Suppressor macrophage (primary cell): ENCODE measurements at regions not wholly inside any gene's neighbourhood (a gene's known extent, or its start where the extent isn't known, plus 50 kb on each side); places are given as distances from the start of the nearest gene placed in this dataset.
"Not testable (repeated sequence)": the region's sequence is repeated elsewhere in the genome, so short reads cannot be mapped to it uniquely, and the experiment has no call there.

Source experiments
- DNase-seq, 4 experiments: peaks; one replicate each; pipeline ENCODE4 v3.0.0-alpha.2; 2020 to 2022

DNA sequence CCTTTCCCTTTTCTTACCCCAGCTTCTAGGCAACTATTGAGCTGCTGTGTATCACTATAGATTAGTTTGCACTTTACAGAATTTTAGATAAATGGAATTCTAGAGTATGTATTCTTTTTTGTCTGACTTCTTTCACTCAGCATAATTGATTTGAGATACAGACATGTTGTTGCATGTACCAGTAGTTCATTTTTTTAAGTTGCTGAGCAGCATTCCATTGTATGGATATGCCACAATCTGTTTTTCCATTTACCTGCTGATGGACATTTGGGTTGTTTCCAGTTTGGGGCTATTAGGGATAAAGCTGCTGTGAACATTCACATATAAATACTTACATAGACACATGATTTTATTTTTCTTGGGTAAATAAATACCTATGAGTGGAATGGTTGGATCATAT is 135.7 kb downstream of the IGF1 start:
- DNase-seq = no peak

DNA sequence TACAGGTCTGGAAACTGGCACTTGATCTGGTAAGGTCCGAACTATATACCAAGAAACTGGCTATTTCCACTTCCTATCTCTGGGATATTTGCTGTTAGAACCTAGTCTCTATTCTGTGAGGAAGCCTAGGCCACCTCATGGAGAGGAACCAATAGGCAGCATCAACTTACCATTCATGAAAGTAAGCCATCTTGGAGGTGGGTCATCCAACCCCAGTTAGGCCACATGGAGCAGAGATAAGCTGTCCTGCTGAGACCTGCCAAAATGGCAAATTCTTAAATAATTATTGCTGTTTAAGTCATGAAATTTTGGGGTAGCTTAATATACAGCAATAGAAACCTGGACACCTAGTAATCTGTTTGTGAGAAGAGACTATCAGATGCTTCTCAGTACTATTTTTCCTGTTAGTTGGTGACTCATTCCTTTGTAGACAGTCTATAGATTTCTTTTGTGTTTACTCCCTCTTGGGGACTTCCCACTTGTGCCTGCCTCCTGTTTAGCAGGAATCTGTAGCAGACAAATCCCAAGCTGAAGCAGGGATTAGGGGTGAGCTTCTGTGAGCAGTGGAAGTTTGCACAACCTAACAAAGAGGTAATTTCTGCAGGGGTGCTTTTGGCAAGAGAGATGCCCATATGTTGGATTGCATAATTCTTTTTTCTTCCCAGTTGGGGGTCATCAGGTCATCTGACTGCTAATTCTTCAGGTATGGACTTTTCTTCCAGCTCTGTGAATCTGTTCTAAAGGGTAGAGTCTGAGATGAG is 136.8 kb downstream of the IGF1 start:
- no peak for DNase-seq

DNA sequence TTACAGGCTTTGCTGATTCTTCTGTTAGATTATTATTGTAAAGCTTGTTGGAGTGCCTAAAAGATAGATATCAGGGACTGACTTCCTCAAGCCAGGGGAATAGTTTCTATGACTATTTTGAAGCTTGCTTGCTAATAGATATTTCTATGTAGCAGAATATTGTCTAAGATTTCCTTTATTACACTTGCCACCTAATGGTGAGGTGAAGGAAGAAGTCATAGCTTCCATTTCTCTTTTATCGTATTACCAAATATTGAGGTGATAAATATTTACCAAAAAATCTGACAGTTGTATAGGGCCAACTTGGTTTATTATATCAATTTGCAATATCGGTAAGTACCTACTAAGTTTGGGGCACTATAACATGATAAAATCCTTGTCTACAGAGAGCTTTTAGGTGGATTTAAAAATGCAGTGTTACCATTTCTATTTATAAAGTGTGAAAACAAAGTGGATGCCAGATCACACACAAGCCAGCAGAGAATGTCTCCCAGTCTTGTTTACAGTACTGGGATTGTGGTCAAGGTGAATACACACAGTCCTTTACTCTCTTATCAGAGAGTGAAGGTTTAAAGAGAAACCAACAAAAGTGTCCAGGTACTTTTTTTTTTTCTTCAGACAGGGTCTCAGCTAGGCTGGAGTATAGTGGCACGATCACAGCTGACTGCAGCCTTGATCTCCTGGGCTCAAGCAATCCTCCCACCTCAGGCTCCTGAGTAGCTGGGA is 137.9 kb downstream of the IGF1 start:
- DNase-seq = no peak

DNA sequence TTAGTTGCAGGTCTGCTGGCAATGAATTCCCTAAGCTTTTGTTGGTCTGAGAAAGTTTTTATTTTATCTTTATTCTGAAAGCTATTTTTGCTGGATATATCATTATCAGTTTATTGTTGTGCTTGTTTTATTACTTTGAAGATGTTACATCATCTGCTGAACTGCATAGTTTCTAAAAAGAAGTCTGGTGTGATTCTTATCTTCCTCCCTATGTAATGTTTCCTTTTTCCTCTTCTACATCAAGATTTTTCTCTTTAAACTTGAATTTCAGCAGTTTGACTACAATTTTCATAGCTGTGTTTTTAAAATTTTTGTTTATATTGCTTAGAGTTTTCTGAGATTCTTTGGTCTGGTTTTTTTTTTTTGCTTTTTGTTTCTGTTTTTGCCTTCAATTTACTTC is 137.1 kb upstream of the PMCH start:
- no peak for DNase-seq

DNA sequence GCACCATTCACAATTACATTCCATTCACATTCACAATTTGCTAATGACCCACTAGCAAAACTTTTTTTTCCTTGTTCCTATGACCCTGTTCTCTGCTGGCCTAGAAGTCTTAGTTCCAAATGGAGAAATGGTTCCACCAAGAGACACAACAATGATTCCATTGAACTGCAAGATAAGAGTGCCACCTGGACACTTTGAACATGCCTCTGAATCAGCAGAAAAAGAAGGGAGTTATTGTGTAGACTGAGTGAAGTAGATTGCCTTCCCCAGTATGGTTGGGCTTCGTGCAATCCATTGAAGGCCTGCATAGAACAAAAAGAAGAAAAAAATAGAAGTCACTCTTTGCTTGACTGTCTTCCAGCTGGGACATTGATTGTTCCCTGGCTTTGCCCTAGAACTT is 133.8 kb upstream of the PMCH start:
- DNase-seq = no peak

DNA sequence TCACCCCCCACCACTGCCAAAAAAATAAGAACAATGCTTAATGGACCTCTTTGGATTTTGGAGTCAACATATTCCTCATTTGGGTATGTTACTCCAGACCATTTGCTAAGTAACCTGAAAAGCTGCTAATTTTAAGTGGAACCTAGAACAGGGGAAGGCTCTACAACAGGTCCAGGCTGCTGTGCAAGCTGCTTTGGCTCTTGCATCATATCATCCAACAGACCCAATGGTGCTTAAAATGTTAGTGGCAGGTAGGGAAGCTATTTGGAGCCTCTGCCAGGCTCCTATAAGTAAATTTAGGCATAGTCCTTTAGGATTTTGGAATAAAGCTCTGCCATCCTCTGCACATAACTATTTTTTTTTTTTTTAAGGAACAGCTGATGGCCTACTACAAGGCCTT is 132.2 kb upstream of the PMCH start:
- DNase-seq = no peak

DNA sequence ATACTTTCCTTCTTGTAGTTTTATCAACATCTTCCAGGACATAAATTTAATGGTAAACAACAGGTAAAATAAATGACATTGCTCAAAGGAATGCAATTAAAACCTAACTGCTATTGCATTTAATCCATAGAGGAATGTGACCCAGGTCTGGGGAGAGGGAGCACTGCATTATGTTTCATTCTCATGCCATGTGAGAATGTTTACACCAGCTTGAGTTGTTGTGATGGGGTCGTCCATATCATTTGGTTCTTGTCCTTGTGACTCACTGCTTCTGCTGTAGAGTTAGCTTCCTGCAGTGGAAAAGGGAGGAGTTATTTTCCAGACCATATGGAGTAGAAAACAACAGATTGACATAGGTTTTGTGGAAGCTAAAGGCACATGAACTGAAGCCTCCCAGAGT is 129.3 kb upstream of the PMCH start:
- no peak for DNase-seq

DNA sequence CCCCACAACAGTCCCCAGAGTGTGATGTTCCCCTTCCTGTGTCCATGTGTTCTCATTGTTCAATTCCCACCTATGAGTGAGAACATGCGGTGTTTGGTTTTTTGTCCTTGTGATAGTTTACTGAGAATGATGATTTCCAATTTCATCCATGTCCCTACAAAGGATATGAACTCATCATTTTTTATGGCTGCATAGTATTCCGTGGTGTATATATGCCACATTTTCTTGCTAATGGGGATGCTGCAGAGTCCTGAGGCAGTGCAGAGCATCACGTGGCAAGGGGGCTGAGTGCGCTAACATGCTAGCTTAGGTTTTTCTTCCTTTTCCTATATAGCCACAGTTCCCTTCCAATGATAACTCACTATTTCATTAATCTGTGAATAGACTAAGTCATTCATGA is 127.5 kb upstream of the PMCH start:
- not testable (repeated sequence) for DNase-seq

DNA sequence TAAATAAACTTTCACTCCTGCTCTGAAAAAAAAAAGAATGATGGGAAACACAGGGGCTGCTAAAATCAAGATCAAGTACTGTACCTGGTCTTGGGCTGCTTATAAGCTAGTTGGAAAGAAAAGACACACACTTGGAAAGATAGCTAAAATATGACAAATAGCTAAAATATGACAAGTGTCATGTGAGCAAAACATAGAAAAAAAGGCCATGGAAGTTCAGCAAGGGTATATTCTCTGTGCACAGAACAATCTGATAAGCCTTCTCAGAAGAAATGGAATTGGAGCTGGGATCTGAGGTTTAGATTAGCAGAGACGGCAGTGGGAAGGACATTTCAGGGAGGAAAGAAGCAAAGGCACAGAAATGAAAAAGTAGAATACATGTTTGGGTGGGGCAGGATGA is 126.2 kb upstream of the PMCH start:
- DNase-seq = no peak

DNA sequence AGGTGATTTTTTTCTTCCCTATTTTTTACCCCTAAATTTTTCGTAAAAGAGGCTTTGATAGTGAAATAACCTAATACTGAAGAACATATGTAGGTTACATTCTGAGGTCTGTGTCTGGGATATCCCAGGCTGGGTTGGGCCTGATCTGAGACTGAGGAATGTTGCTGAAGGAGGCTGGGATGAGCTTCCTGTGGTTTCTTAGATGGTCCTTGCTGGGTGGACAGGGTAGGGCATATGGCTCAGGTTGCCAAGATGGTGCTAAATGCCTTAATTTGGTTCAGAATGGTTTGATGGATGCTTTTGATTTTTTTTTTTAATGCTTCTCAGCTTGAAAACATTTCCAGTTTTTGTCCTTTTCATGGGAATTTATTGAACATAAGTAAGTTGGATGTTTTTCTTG is 124.6 kb upstream of the PMCH start:
- no peak for DNase-seq

DNA sequence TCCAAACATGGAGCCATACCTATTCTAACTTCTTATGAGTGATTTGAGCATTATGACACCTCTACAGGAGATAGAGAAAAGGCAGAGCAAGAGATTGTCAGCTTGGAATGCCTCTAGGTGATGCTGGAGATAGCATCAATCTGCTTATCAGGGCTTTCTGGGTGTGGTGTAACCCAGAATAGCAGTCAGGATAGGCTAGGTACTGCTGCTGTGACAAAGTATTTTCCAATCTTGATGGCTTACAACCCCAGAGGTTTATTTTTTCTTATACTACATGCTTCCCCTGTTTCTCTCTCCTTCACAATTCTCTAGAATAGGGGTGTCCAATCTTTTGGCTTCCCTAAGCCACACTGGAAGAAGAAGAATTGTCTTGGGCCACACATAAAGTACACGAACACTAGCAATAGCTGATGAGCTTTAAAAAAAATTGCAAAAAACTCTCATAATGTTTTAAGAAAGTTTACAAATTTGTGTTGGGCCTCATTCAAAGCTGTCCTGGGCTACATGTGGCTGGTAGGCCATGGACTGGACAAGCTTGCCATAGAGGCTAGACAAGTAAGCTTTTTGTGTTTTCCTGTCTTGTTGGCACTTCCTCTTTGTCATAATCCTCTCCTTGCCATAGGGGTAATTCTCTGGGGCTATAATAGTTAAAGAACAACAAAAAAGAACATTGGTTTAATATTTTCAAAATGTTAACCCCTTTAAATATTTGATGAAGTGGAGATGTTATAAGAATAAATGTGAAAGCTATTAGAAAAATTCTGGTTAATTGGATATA is 123.9 kb upstream of the PMCH start:
- no peak for DNase-seq

DNA sequence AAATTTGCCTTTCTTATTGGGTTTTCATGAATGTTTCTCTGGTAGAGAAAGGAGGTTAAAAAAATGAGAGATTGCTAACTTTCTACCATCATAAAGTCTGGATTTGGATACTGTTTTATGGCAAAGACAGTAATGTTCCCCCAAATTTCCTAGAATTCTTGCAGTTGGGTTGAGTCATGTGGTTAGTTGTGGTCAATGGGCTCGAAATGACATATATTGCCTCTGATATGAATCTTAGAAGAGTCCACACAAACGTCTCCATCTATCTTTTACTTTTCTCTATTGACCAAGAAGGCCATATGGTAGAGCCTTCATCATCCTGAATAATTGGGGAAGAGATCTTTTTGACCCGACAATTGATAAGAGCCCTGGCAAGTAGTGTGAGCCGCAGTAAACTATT is 119.5 kb upstream of the PMCH start:
- no peak for DNase-seq

DNA sequence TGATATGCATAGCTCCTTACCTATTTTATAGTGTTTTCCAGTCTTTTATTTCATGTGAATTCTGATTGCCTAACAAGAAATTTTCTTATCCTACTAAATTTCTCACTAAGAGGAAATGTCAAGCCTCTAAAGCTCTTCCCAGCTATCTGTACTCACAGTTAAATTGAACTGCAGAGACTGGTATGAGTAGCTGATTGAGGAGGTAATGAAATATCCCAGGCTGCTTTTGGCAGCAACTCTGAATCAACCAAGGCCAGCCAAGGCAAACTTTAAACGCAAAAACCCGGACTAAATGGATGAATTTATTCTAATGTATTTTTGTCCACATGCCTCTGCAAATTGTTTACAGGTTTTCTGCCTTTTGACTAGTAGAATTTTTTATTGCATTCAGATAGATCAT is 119.1 kb upstream of the PMCH start:
- DNase-seq = no peak

DNA sequence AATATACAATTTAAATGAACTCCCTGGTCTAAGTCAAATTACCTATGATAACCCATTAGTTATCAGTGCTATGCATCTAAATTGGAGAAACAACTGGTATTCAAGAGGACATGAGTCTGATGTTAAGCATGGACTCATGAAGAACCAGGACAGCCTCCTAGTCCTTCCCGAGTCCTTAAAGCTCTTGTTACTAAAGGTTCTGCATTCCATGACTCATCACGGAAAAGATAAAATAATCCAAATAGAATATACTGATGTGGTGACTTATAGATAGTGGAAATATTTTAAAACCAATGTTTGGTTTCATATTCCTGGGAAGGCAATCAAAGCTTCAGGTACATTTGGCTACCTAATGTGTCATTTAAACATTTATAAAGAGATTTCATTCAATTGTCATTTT is 117.2 kb upstream of the PMCH start:
- DNase-seq = no peak

DNA sequence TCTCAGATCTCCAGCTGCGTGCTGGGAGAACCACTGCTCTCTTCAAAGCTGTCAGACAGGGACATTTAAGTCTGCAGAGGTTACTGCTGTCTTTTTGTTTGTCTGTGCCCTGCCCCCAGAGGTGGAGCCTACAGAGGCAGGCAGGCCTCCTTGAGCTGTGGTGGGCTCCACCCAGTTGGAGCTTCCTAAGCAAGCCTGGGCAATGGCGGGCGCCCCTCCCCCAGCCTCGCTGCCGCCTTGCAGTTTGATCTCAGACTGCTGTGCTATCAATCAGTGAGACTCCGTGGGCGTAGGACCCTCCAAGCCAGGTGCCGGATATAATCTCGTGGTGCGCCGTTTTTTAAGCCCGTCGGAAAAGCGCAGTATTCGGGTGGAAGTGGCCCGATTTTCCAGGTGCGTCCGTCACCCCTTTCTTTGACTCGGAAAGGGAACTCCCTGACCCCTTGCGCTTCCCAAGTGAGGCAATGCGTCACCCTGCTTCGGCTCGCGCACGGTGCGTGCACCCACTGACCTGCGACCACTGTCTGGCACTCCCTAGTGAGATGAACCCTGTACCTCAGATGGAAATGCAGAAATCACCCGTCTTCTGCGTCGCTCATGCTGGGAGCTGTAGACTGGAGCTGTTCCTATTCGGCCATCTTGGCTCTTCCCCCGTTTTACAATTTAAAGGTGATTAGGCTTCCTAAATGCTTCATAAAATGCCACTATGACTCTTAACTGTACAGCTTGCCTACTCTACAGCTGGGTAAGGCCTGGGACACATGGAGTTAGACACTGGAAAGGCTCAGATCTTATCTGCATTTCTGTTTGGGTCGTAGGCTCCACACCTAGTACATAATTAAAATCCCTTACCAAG is 115.7 kb upstream of the PMCH start:
- DNase-seq = not testable (repeated sequence)

DNA sequence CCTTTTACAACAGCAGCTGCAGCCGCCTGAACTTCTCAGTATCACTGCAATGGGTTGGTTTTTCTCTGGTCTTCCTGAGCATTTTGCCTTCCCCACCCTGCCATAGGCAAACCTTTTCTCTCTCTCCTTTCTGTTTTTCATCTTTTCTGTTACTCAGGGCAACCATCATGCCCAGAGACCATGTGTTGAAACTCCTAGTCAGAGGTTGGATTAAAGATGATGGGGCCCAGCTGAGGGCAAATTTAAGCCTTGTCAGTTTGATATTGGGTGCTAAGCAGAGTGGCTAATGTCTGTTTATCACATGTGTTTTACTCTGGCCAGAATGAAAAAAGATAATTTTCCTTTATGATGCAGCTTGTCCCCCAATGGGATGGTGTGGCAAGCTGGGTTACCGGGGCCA is 107.9 kb upstream of the PMCH start:
- DNase-seq = no peak

DNA sequence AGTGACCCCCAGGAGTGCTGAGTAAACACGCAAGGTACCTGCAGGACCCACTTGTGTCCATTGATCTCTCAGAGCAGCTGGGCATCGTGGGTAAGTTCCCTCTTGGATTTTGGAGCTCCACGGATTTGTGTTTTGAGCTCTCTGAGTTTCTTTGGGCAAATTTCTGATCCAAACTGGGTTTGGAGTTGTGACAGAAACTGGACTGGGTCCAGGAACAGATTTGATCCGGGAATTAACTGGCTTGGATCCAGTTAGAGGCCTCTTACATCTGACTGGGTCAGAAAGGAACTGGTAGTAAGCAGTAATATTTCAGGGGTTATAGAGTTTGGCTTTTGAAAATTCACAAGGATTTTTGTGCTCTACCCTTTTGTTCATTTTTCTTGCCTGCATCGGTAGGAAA is 107.0 kb upstream of the PMCH start:
- not testable (repeated sequence) for DNase-seq

DNA sequence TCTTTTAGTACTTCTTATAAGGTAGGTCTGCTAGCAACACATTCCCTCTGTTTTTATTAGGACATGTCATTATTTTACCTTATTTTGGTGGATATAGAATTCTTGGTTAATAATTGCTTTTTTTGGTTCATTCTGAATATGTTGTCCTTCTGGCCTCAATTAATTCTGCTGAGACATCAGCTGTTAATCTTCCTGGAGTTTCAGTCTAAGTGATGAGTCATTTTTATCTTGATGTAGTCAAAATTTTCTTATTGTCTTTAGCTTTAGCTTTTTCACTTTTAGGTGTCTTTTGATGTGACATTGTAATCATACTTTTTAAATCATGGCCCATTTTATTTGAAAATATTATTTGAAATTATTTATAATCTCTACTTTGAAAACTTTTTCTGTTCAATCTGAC is 104.9 kb upstream of the PMCH start:
- no peak for DNase-seq

DNA sequence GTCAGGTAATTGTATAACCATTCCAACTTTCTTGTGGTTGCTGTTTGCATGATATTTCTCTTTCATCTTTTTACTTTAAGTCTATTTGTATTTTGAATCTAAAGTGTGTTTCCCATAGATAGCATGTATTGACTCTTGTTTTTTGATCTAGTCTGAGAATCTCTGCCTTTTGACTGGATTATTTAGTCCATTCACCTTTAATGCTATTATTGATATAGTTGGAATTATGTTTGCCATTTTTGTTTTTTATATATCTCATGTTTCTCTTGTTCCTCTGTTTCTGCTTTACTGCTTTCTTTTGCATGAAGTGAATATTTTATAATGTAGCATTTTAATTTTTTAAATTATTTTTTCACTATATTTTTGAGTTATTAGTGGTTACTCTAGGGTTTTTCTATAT is 103.9 kb upstream of the PMCH start:
- no peak for DNase-seq

DNA sequence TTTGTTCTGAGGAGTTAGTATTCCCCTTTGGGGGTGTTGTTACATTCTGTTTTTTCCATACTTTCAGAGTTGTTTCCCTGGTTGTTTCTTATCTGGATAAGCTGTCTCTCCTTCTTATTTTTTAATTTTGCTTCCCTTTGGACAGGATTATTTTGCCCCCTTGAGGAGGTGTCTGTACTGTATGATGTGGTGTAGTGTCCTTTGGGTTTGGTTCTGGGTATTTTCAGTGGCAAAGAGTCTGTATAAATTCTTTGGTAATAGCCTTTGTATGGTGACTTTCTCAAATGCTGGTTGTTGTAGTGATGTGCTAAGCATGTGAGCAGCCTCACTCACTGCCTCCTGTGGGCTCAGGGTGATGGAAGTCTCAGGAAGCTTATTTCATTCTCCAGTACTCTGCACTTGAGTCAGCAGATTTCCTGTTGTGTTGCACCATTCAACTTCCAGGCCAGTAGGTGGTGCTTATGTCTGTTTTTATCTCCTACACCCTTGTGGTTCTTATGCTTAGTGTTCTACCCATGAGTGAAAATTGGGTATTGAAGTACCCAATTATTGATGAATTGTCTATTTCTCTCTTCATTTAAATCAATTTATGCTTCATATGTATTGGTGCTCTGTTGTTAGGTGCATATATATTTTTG is 103.3 kb upstream of the PMCH start:
- peak; percentile 56 to 73 (median 66) for DNase-seq

DNA sequence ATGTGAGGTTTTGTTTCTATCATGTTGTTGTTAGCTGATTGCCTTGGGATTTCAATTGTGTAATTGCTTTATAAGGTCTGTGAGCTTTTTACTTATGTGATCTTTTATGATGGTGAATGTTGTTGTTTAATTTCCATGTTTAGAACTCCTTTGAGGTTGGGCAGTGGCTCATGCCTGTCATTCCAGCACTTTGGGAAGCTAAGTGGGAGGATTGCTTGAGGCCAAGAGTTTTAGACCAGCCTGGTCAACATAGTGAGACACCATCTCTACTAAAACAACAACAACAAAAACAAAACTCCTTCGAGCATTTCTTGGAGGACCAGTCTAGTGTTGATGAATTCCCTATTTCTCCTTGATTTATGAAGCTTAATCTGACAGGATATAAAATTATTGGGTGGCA is 102.1 kb upstream of the PMCH start:
- no peak for DNase-seq

DNA sequence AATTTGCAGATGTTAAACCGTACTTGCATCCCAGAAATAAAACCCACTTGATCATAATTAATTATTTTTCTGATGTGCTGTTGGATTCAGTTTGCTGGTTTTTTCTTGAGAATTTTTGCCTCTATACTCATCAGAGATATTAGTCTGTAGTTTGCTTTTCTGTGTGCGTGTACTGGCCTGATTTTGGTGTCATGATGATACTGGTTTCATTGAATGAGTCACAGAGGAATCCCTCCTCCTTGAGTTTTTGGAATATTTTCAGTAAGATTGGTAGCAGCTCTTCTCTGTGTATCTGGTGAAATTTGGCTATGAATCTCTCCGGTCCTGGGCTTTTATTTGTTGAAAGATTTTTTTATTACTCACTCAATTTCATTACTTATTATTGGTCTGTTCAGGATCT is 100.4 kb upstream of the PMCH start:
- DNase-seq = no peak
